ENCODE measurements at regions not wholly inside any gene's neighbourhood (a gene's known extent, or its start where the extent isn't known, plus 50 kb on each side); places are given as distances from the start of the nearest gene placed in this dataset.

DNA sequence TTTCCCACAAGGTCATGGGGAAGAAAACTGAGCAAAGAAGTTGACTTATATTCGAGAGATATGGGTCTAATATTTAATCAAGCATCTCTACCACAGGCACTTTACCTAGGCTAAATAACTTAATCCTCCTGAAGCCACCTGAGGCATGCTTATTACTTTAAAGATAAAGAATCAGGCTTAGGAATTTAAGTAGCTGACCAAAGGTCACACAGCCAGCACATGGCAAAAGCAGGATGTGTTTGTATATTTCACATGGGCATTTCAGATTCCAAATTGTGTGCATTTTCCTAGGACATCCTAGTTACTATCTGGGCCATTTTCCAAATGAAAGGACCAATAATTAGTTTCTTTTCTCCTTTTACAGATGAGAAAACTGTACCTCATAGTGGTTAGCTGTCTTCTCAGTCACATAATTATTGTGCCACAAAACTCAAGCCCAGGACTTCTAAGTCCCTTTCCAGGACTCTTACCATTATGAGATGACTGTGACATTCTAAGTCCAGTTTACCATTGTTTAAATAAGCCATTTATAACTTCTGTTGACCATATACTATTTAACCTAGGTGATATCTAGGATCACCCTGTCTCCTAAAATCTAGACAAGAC is 112.1 kb upstream of the ZC3H12C start:
- Histone ChIP-seq H3K4me3 (no peak overlapping the region), H3K9me3 (peaks cover 0 to 9% (median 0%) of the 10 kb centered on the region in 4 donors), H3K27me3 (no peaks in the 10 kb centered on the region), H3K27ac (no peak overlapping the region), H3K4me1 (no peaks in the 10 kb centered on the region), H3K36me3 (no peaks in the 10 kb centered on the region)
- DNase-seq (ENCODE audit: low spot score in 2 of 2): no peak
- no peak for TF ChIP-seq EP300 (IDR thresholded peaks at IDR 0.05)
- no peak for TF ChIP-seq POLR2A (IDR thresholded peaks at IDR 0.05)
- TF ChIP-seq, protein P1, sequence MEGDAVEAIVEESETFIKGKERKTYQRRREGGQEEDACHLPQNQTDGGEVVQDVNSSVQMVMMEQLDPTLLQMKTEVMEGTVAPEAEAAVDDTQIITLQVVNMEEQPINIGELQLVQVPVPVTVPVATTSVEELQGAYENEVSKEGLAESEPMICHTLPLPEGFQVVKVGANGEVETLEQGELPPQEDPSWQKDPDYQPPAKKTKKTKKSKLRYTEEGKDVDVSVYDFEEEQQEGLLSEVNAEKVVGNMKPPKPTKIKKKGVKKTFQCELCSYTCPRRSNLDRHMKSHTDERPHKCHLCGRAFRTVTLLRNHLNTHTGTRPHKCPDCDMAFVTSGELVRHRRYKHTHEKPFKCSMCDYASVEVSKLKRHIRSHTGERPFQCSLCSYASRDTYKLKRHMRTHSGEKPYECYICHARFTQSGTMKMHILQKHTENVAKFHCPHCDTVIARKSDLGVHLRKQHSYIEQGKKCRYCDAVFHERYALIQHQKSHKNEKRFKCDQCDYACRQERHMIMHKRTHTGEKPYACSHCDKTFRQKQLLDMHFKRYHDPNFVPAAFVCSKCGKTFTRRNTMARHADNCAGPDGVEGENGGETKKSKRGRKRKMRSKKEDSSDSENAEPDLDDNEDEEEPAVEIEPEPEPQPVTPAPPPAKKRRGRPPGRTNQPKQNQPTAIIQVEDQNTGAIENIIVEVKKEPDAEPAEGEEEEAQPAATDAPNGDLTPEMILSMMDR (IDR thresholded peaks at IDR 0.05): no peak
- 58 to 70% methylated on average over 1 of the region's 1 CpG for WGBS, 2 donors

GRCh38 chr11:109983358-109983757 is 109.8 kb upstream of the ZC3H12C start:
- no peak overlapping the region for H3K27ac ChIP-seq
- no peak for DNase-seq (ENCODE audit: low spot score in 2 of 2)
- no peaks in the 10 kb centered on the region for H3K27me3 ChIP-seq
- 94 to 95% methylated on average over 3 of the region's 3 CpGs for WGBS, 2 donors
- no peak overlapping the region for H3K4me3 ChIP-seq
- H3K36me3 ChIP-seq: no peaks in the 10 kb centered on the region
- H3K9me3 ChIP-seq: no peaks in the 10 kb centered on the region
- TF ChIP-seq POLR2A (IDR thresholded peaks at IDR 0.05) (no peak), EP300 (IDR thresholded peaks at IDR 0.05) (no peak)
- TF ChIP-seq, protein P1 (IDR thresholded peaks at IDR 0.05): no peak
- no peaks in the 10 kb centered on the region for H3K4me1 ChIP-seq

GRCh38 chr11:109984634-109985289 is 108.4 kb upstream of the ZC3H12C start:
- WGBS, 2 donors: 76 to 78% methylated on average over 6 of the region's 6 CpGs
- no peaks in the 10 kb centered on the region for H3K4me1 ChIP-seq
- no peaks in the 10 kb centered on the region for H3K9me3 ChIP-seq
- TF ChIP-seq, protein P1 (IDR thresholded peaks at IDR 0.05): no peak
- TF ChIP-seq POLR2A (IDR thresholded peaks at IDR 0.05): no peak
- no peak for TF ChIP-seq EP300 (IDR thresholded peaks at IDR 0.05)
- no peaks in the 10 kb centered on the region for H3K27me3 ChIP-seq
- H3K4me3 ChIP-seq: no peak overlapping the region
- H3K36me3 ChIP-seq: no peaks in the 10 kb centered on the region
- DNase-seq (ENCODE audit: low spot score in 2 of 2): no peak
- H3K27ac ChIP-seq: no peak overlapping the region

DNA sequence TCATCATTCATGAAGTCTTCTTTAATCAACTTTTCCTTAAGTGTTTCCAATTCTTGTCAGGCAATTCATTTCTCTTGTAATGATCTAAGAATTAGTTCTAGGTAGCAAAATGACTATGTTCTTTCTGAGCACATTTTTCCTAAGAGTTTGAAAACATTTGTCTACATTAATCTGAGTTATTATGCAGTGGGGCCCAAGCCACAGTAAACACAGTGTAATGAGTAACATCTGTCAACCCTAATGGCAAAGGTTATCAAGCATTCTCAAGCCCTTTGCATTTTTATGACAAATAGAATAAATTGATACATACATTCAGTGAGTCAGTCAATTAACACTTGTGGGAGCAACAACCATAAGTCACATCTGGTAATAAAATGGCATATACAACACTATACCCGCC is 106.7 kb upstream of the ZC3H12C start:
- no peak for DNase-seq (ENCODE audit: low spot score in 2 of 2)
- TF ChIP-seq EP300 (IDR thresholded peaks at IDR 0.05) (no peak), POLR2A (IDR thresholded peaks at IDR 0.05) (no peak)
- TF ChIP-seq, protein P1 (IDR thresholded peaks at IDR 0.05): no peak

GRCh38 chr11:109991835-109992234 is 101.4 kb upstream of the ZC3H12C start:
- 80 to 89% methylated on average over 1 of the region's 1 CpG for WGBS, 2 donors
- Histone ChIP-seq H3K4me1 (no peaks in the 10 kb centered on the region), H3K27me3 (no peaks in the 10 kb centered on the region), H3K4me3 (no peak overlapping the region), H3K9me3 (no peaks in the 10 kb centered on the region), H3K27ac (no peak overlapping the region), H3K36me3 (no peaks in the 10 kb centered on the region)
- TF ChIP-seq, protein P1 (IDR thresholded peaks at IDR 0.05): no peak
- no peak for DNase-seq (ENCODE audit: low spot score in 2 of 2)

More for the DNA sequence above, 106.7 kb upstream of the ZC3H12C start:
- H3K36me3 ChIP-seq: no peaks in the 10 kb centered on the region
- no peak overlapping the region for H3K4me3 ChIP-seq
- H3K27ac ChIP-seq: no peak overlapping the region
- no peaks in the 10 kb centered on the region for H3K4me1 ChIP-seq
- H3K27me3 ChIP-seq: no peaks in the 10 kb centered on the region
- H3K9me3 ChIP-seq: no peaks in the 10 kb centered on the region
- 95 to 97% methylated on average over 1 of the region's 1 CpG for WGBS, 2 donors
